SH-SY5Y (cell line): ENCODE measurements at regions not wholly inside any gene's neighbourhood (a gene's known extent, or its start where the extent isn't known, plus 50 kb on each side); places are given as distances from the start of the nearest gene placed in this dataset.

Experiments used
- GATA2 ChIP-seq: IDR thresholded peaks from 2 replicates; pipeline ENCODE4 v1.6.1; 2011; ENCODE audit warnings: mild to moderate bottlenecking, low read depth, low read length
- GATA3 ChIP-seq: IDR thresholded peaks from 2 replicates; pipeline ENCODE4 v1.6.1; 2011; ENCODE audit warnings: low read depth, mild to moderate bottlenecking, low read length, moderate library complexity

DNA sequence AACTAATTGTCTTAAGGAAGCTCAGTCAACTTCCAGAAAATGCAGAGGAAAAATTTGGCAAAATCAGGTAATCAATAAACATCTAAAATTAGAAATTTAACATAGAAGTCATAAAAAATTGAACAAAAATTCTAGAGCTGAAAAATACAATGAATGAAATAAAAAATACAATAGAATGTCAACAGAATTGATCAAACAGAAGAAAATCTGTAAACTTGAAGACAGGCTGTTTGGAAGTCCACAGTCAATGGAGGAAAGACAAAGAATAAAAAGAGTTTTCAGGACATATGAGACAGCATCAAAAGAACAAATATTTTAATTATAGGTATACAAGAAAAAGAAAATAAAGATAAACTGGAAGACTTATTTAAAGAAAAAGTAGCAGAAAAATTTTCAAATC lies 469.0 kb downstream of the RWDD3 start:
- TF ChIP-seq GATA2 (no peak), GATA3 (no peak)
